T-cell (primary cell): ENCODE measurements at regions not wholly inside any gene's neighbourhood (a gene's known extent, or its start where the extent isn't known, plus 50 kb on each side); places are given as distances from the start of the nearest gene placed in this dataset.

Source experiments
- ATAC-seq, 4 experiments: fragments of 200-7000 bp in 3 of 4; fragments of 150-1000 bp in 1 of 4; cut with Tn5 transposase; replicated peaks in 1 of 4; 1 replicate in 3 of 4; 2 replicates in 1 of 4; pipeline ENCODE4 v1.10.0; 2021; ENCODE audit warnings: moderate library complexity in 3 of 4, mild to moderate bottlenecking in 2 of 4, moderate number of reproducible peaks in 1 of 4
- CTCF ChIA-PET, 2 donors: fragments of 300-600 bp; sonication (Branson Sonifier 250); formaldehyde crosslinking; loops; one replicate each; lab custom pipeline; 2022; ENCODE audit warnings: antibody characterized with exemption in 2 of 2; lab: Charles Lee
- POLR2A ChIA-PET, 2 donors: fragments of 300-600 bp; sonication (Branson Sonifier 250); formaldehyde crosslinking; loops; one replicate each; lab custom pipeline; 2022; ENCODE audit warnings: antibody characterized with exemption in 2 of 2; lab: Charles Lee
- DNase-seq, 35 experiments: peaks; one replicate each; pipeline versions ENCODE4 v3.0.0 to v3.0.0-alpha.2; 2013 to 2023
- H3K27ac ChIP-seq: one replicate; pipeline ENCODE4 v1.5.1; 2013; ENCODE audit warnings: low read length
- H3K27me3 ChIP-seq, 2 experiments: replicated peaks in 1 of 2; 1 replicate in 1 of 2; 2 replicates in 1 of 2; pipeline versions ENCODE4 v1.6.1 to v1.7.0; 2013; ENCODE audit warnings: low read length in 1 of 2, mixed read lengths in 1 of 2; ENCODE audit not compliant: control insufficient read depth in 2 of 2, insufficient read depth in 2 of 2; ENCODE audit errors: extremely low read depth in 1 of 2
- H3K36me3 ChIP-seq, 2 donors: 1 replicate in 1 of 2; 2 replicates in 1 of 2; pipeline versions ENCODE4 v1.6.1 to v1.7.0; 2013; ENCODE audit warnings: low read length in 1 of 2; ENCODE audit not compliant: control insufficient read depth in 2 of 2, insufficient read depth in 1 of 2; ENCODE audit errors: extremely low read depth in 1 of 2
- H3K4me1 ChIP-seq, 2 experiments: 1 replicate in 1 of 2; 2 replicates in 1 of 2; pipeline versions ENCODE4 v1.6.1 to v1.7.0; 2013; ENCODE audit warnings: low read length in 2 of 2, mixed read lengths in 1 of 2; ENCODE audit not compliant: insufficient read depth in 2 of 2, control insufficient read depth in 1 of 2; ENCODE audit errors: extremely low read depth in 1 of 2
- H3K4me3 ChIP-seq, 2 donors: 1 replicate in 1 of 2; 2 replicates in 1 of 2; pipeline versions ENCODE4 v1.5.1 to v1.7.0; 2013; ENCODE audit warnings: mild to moderate bottlenecking in 2 of 2, low read length in 1 of 2, moderate library complexity in 1 of 2; ENCODE audit not compliant: control insufficient read depth in 1 of 2; ENCODE audit errors: extremely low read depth in 1 of 2
- H3K9me3 ChIP-seq: 2 replicates; pipeline ENCODE4 v1.7.0; 2013
- H3K27ac Mint-ChIP-seq, 2 donors: one replicate each; pipeline ENCODE4 v1.8.0; 2020 to 2021; ENCODE audit warnings: mild to moderate bottlenecking in 2 of 2, mixed read lengths in 2 of 2
- H3K27me3 Mint-ChIP-seq, 2 donors: one replicate each; pipeline ENCODE4 v1.8.0; 2021 to 2022; ENCODE audit warnings: mixed read lengths in 2 of 2
- H3K36me3 Mint-ChIP-seq: one replicate; pipeline ENCODE4 v1.8.0; 2021; ENCODE audit warnings: mixed read lengths
- H3K4me1 Mint-ChIP-seq, 3 donors: one replicate each; pipeline ENCODE4 v1.8.0; 2020 to 2022; ENCODE audit warnings: mixed read lengths in 3 of 3, mild to moderate bottlenecking in 1 of 3
- H3K4me3 Mint-ChIP-seq, 3 donors: one replicate each; pipeline ENCODE4 v1.8.0; 2020 to 2022; ENCODE audit warnings: mild to moderate bottlenecking in 3 of 3, mixed read lengths in 3 of 3, moderate library complexity in 3 of 3
- H3K9me3 Mint-ChIP-seq, 3 donors: one replicate each; pipeline ENCODE4 v1.8.0; 2020 to 2022; ENCODE audit warnings: mixed read lengths in 3 of 3
- WGBS: methylation state at CpG from one replicate; pipeline ENCODE4 v1.1.5; 2013; ENCODE audit warnings: missing lambda C conversion rate; ENCODE audit not compliant: insufficient coverage; 5-methylcytosine and 5-hydroxymethylcytosine counted together

GRCh38 chr7:47678641-47679380, 96.9 kb upstream of the TNS3 start:
- Mint-ChIP-seq H3K27ac (no peak overlapping the region), H3K4me1 (no peaks in the 10 kb centered on the region), H3K36me3 (no peaks in the 10 kb centered on the region), H3K4me3 (no peak overlapping the region), H3K27me3 (no peaks in the 10 kb centered on the region), H3K9me3 (no peaks in the 10 kb centered on the region)
- H3K4me3 ChIP-seq = no peak overlapping the region
- no peaks in the 10 kb centered on the region for H3K27me3 ChIP-seq
- ATAC-seq (no peak), DNase-seq (no peak)
- H3K4me1 ChIP-seq = no peaks in the 10 kb centered on the region
- WGBS = 78% methylated on average over 5 of the region's 6 CpGs
- ChIA-PET CTCF (interaction anchor here in 1 of 2 donors (0.5 kb wide), 1 partner anchor 573 kb away, joined by 3 read pairs; no protein-coding TSS in a partner anchor), POLR2A (no interaction called here)
- H3K9me3 ChIP-seq = no peaks in the 10 kb centered on the region
- H3K27ac ChIP-seq = no peak overlapping the region
- H3K36me3 ChIP-seq = no peaks in the 10 kb centered on the region

- Histone ChIP-seq H3K4me3 (no peak overlapping the region), H3K36me3 (no peaks in the 10 kb centered on the region), H3K4me1 (no peaks in the 10 kb centered on the region), H3K27me3 (no peaks in the 10 kb centered on the region), H3K9me3 (no peaks in the 10 kb centered on the region), H3K27ac (no peak overlapping the region)
- DNase-seq (no peak), ATAC-seq (no peak)
- ChIA-PET CTCF (no interaction called here), POLR2A (no interaction called here)
- Mint-ChIP-seq H3K4me1 (no peaks in the 10 kb centered on the region), H3K9me3 (no peaks in the 10 kb centered on the region), H3K4me3 (no peak overlapping the region), H3K27ac (no peak overlapping the region), H3K36me3 (no peaks in the 10 kb centered on the region), H3K27me3 (no peaks in the 10 kb centered on the region)
- WGBS = 100% methylated on average over 1 of the region's 1 CpG
Observed at GRCh38 chr7:47677664-47678063, 95.8 kb upstream of the TNS3 start.

GRCh38 chr7:47677093-47677492, 95.2 kb upstream of the TNS3 start:
- no peak overlapping the region for H3K4me3 ChIP-seq
- no peaks in the 10 kb centered on the region for H3K9me3 ChIP-seq
- DNase-seq (no peak), ATAC-seq (no peak)
- ChIA-PET CTCF (no interaction called here), POLR2A (no interaction called here)
- no peaks in the 10 kb centered on the region for H3K27me3 ChIP-seq
- H3K4me1 ChIP-seq = no peaks in the 10 kb centered on the region
- Mint-ChIP-seq H3K27ac (no peak overlapping the region), H3K4me1 (peaks cover 0 to 3% (median 0%) of the 10 kb centered on the region in 3 donors), H3K36me3 (no peaks in the 10 kb centered on the region), H3K9me3 (no peaks in the 10 kb centered on the region), H3K4me3 (no peak overlapping the region), H3K27me3 (no peaks in the 10 kb centered on the region)
- no CpG with 5 or more reads among the region's 2 CpGs for WGBS
- no peak overlapping the region for H3K27ac ChIP-seq
- no peaks in the 10 kb centered on the region for H3K36me3 ChIP-seq

- POLR2A ChIA-PET = no interaction called here
- no peak overlapping the region for H3K27ac ChIP-seq
- peaks cover 0 to 8% (median 0%) of the 10 kb centered on the region in 3 donors for H3K4me1 Mint-ChIP-seq
Observed at GRCh38 chr7:47672977-47673381, 91.1 kb upstream of the TNS3 start.

GRCh38 chr7:47672271-47672791, 90.4 kb upstream of the TNS3 start:
- H3K9me3 Mint-ChIP-seq = no peaks in the 10 kb centered on the region
- H3K27me3 Mint-ChIP-seq = no peaks in the 10 kb centered on the region
- POLR2A ChIA-PET = no interaction called here
- DNase-seq (no peak), ATAC-seq (no peak)
- Histone ChIP-seq H3K27me3 (peaks cover 0 to 2% of the 10 kb centered on the region in 2 experiments), H3K27ac (no peak overlapping the region), H3K4me3 (no peak overlapping the region), H3K4me1 (no peaks in the 10 kb centered on the region), H3K9me3 (no peaks in the 10 kb centered on the region), H3K36me3 (no peaks in the 10 kb centered on the region)
- peaks cover 0 to 8% (median 0%) of the 10 kb centered on the region in 3 donors for H3K4me1 Mint-ChIP-seq
- CTCF ChIA-PET = no interaction called here
- H3K4me3 Mint-ChIP-seq = no peak overlapping the region
- H3K27ac Mint-ChIP-seq = no peak overlapping the region
- WGBS = 94% methylated on average over 3 of the region's 7 CpGs
- no peaks in the 10 kb centered on the region for H3K36me3 Mint-ChIP-seq

More at GRCh38 chr7:47672977-47673381, 91.1 kb upstream of the TNS3 start:
- Histone ChIP-seq H3K4me1 (no peaks in the 10 kb centered on the region), H3K27me3 (peaks cover 0 to 1% of the 10 kb centered on the region in 2 experiments), H3K9me3 (no peaks in the 10 kb centered on the region), H3K4me3 (no peak overlapping the region), H3K36me3 (no peaks in the 10 kb centered on the region)
- H3K4me3 Mint-ChIP-seq = no peak overlapping the region
- H3K36me3 Mint-ChIP-seq = no peaks in the 10 kb centered on the region
- H3K27me3 Mint-ChIP-seq = no peaks in the 10 kb centered on the region
- H3K9me3 Mint-ChIP-seq = no peaks in the 10 kb centered on the region
- CTCF ChIA-PET = no interaction called here
- no peak for DNase-seq
- no peak for ATAC-seq
- WGBS = 100% methylated on average over 1 of the region's 3 CpGs
- H3K27ac Mint-ChIP-seq = no peak overlapping the region

- H3K4me3 Mint-ChIP-seq = no peak overlapping the region
- H3K27me3 Mint-ChIP-seq = no peaks in the 10 kb centered on the region
- H3K27me3 ChIP-seq = peaks cover 0 to 2% of the 10 kb centered on the region in 2 experiments
- no peaks in the 10 kb centered on the region for H3K9me3 Mint-ChIP-seq
- DNase-seq = no peak
- H3K4me3 ChIP-seq = no peak overlapping the region
- ChIA-PET CTCF (no interaction called here), POLR2A (no interaction called here)
- no peaks in the 10 kb centered on the region for H3K36me3 ChIP-seq
- H3K36me3 Mint-ChIP-seq = no peaks in the 10 kb centered on the region
- H3K27ac ChIP-seq = no peak overlapping the region
- H3K4me1 Mint-ChIP-seq = peaks cover 0 to 8% (median 0%) of the 10 kb centered on the region in 3 donors
- WGBS = 83% methylated on average over 8 of the region's 13 CpGs
- ATAC-seq = no peak
- H3K27ac Mint-ChIP-seq = no peak overlapping the region
- H3K4me1 ChIP-seq = no peaks in the 10 kb centered on the region
- H3K9me3 ChIP-seq = no peaks in the 10 kb centered on the region
Observed at GRCh38 chr7:47671358-47671757, 89.4 kb upstream of the TNS3 start.
